ENCODE measurements at regions not wholly inside any gene's neighbourhood (a gene's known extent, or its start where the extent isn't known, plus 50 kb on each side); places are given as distances from the start of the nearest gene placed in this dataset.

DNA sequence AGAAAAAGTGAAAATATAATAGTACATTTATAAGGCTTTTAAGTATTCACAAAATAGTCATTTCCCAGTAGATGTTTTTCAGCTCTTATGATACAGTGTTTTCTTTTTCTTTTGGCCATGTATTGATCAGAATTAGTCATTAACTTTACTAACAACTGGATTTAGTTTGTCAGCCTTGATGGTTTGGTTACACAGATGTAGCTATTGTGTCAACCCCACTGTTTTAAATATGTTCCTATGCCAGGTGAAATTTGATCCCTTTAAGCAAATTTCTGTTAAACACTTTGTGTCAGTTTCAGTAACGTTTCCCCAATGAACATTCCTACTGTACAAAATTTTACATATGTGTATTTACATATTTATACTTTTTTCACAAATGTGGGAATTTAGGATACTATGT lies 261.5 kb upstream of the STARD13 start:
- no peaks in the 10 kb centered on the region for H3K27me3 Mint-ChIP-seq
- no peak overlapping the region for H3K27ac Mint-ChIP-seq
- Histone ChIP-seq H3K9me3 (ENCODE audit: control extremely low read depth in 1 of 3, control insufficient read depth in 2 of 3, insufficient read depth in 1 of 3, low read length in 2 of 3) (no peaks in the 10 kb centered on the region), H2AFZ (ENCODE audit: insufficient read depth, low read depth, low read length, poor library complexity, severe bottlenecking) (no peak overlapping the region), H3K36me3 (replicated peaks in 1 of 2; ENCODE audit: control extremely low read depth in 1 of 2, control insufficient read depth in 1 of 2, extremely low read depth in 1 of 2, insufficient read depth in 2 of 2, low read length in 1 of 2) (no peaks in the 10 kb centered on the region), H3K9ac (ENCODE audit: low read length) (no peak overlapping the region), H3K4me1 (ENCODE audit: control insufficient read depth in 2 of 2, insufficient read depth in 2 of 2, low read length in 2 of 2) (peaks cover 15 to 23% of the 10 kb centered on the region in 2 donors), H3K79me2 (ENCODE audit: control insufficient read depth, insufficient read depth, low read length) (no peaks in the 10 kb centered on the region), H4K20me1 (ENCODE audit: control insufficient read depth, insufficient read depth, low read length, poor library complexity, severe bottlenecking) (no peaks in the 10 kb centered on the region), H3K4me3 (ENCODE audit: control extremely low read depth in 1 of 5, extremely low read depth in 1 of 5, insufficient read depth in 1 of 5, low read depth in 2 of 5, low read length in 4 of 5) (no peak overlapping the region), H3K27ac (ENCODE audit: low read length in 2 of 2) (no peak overlapping the region), H3K4me2 (replicated peaks; ENCODE audit: low read depth, low read length, poor library complexity, severe bottlenecking) (no peak overlapping the region), H3K27me3 (replicated peaks in 1 of 4; ENCODE audit: control extremely low read depth in 1 of 4, control insufficient read depth in 3 of 4, insufficient read depth in 4 of 4, low read length in 3 of 4) (no peaks in the 10 kb centered on the region)
- intact Hi-C loops (cut with micrococcal nuclease) = no loop called here
- ATAC-seq (ENCODE audit: low read depth) (no peak), DNase-seq (no peak)
- POLR2A ChIA-PET = no interaction called here
- H3K4me1 Mint-ChIP-seq = peaks cover 36% of the 10 kb centered on the region
- CTCF ChIA-PET = interaction anchor here (1.0 kb wide), 1 partner anchor 10 kb away, joined by 3 read pairs; no protein-coding TSS in a partner anchor
- no peaks in the 10 kb centered on the region for H3K9me3 Mint-ChIP-seq (ENCODE audit: insufficient read depth)
- TF ChIP-seq, protein P1, sequence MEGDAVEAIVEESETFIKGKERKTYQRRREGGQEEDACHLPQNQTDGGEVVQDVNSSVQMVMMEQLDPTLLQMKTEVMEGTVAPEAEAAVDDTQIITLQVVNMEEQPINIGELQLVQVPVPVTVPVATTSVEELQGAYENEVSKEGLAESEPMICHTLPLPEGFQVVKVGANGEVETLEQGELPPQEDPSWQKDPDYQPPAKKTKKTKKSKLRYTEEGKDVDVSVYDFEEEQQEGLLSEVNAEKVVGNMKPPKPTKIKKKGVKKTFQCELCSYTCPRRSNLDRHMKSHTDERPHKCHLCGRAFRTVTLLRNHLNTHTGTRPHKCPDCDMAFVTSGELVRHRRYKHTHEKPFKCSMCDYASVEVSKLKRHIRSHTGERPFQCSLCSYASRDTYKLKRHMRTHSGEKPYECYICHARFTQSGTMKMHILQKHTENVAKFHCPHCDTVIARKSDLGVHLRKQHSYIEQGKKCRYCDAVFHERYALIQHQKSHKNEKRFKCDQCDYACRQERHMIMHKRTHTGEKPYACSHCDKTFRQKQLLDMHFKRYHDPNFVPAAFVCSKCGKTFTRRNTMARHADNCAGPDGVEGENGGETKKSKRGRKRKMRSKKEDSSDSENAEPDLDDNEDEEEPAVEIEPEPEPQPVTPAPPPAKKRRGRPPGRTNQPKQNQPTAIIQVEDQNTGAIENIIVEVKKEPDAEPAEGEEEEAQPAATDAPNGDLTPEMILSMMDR (IDR thresholded peaks at IDR 0.05) = no peak
- no peak for TF ChIP-seq EZH2 (IDR thresholded peaks at IDR 0.05; ENCODE audit: borderline replicate concordance, insufficient read depth, low read depth, low read length, poor library complexity, severe bottlenecking)
- no peak overlapping the region for H3K4me3 Mint-ChIP-seq
- no CpG with 5 or more reads among the region's 1 CpG for WGBS (ENCODE audit: insufficient coverage)

GRCh38 chr13:33548069-33548468 lies 262.5 kb upstream of the STARD13 start:
- Mint-ChIP-seq H3K9me3 (ENCODE audit: insufficient read depth) (no peaks in the 10 kb centered on the region), H3K4me3 (no peak overlapping the region), H3K27ac (peak overlapping the region; percentile 37), H3K27me3 (no peaks in the 10 kb centered on the region), H3K4me1 (peaks cover 29% of the 10 kb centered on the region)
- Histone ChIP-seq H2AFZ (ENCODE audit: insufficient read depth, low read depth, low read length, poor library complexity, severe bottlenecking) (no peak overlapping the region), H3K9me3 (ENCODE audit: control extremely low read depth in 1 of 3, control insufficient read depth in 2 of 3, insufficient read depth in 1 of 3, low read length in 2 of 3) (no peaks in the 10 kb centered on the region), H3K4me1 (ENCODE audit: control insufficient read depth in 2 of 2, insufficient read depth in 2 of 2, low read length in 2 of 2) (peaks cover 15 to 22% of the 10 kb centered on the region in 2 donors), H3K36me3 (replicated peaks in 1 of 2; ENCODE audit: control extremely low read depth in 1 of 2, control insufficient read depth in 1 of 2, extremely low read depth in 1 of 2, insufficient read depth in 2 of 2, low read length in 1 of 2) (no peaks in the 10 kb centered on the region), H3K4me2 (replicated peaks; ENCODE audit: low read depth, low read length, poor library complexity, severe bottlenecking) (peak overlapping the region; percentile 39), H3K4me3 (ENCODE audit: control extremely low read depth in 1 of 5, extremely low read depth in 1 of 5, insufficient read depth in 1 of 5, low read depth in 2 of 5, low read length in 4 of 5) (no peak overlapping the region), H3K27ac (ENCODE audit: low read length in 2 of 2) (no peak overlapping the region), H3K79me2 (ENCODE audit: control insufficient read depth, insufficient read depth, low read length) (no peaks in the 10 kb centered on the region), H3K9ac (ENCODE audit: low read length) (no peak overlapping the region), H3K27me3 (replicated peaks in 1 of 4; ENCODE audit: control extremely low read depth in 1 of 4, control insufficient read depth in 3 of 4, insufficient read depth in 4 of 4, low read length in 3 of 4) (no peaks in the 10 kb centered on the region), H4K20me1 (ENCODE audit: control insufficient read depth, insufficient read depth, low read length, poor library complexity, severe bottlenecking) (no peaks in the 10 kb centered on the region)
- ChIA-PET CTCF (no interaction called here), POLR2A (no interaction called here)
- no peak for TF ChIP-seq EZH2 (IDR thresholded peaks at IDR 0.05; ENCODE audit: borderline replicate concordance, insufficient read depth, low read depth, low read length, poor library complexity, severe bottlenecking)
- TF ChIP-seq, protein P1 (IDR thresholded peaks at IDR 0.05) = no peak
- peak; percentile 55 for ATAC-seq (ENCODE audit: low read depth)
- DNase-seq = peak; percentile 56
- intact Hi-C loops (cut with micrococcal nuclease) = no loop called here

Measured in B cell (primary cell).